RPMI8226 (cell line): ENCODE measurements at regions not wholly inside any gene's neighbourhood (a gene's known extent, or its start where the extent isn't known, plus 50 kb on each side); places are given as distances from the start of the nearest gene placed in this dataset.

ENCODE experiments used
- DNase-seq: peaks from one replicate; pipeline ENCODE4 v3.0.0-alpha.2; 2015

DNA sequence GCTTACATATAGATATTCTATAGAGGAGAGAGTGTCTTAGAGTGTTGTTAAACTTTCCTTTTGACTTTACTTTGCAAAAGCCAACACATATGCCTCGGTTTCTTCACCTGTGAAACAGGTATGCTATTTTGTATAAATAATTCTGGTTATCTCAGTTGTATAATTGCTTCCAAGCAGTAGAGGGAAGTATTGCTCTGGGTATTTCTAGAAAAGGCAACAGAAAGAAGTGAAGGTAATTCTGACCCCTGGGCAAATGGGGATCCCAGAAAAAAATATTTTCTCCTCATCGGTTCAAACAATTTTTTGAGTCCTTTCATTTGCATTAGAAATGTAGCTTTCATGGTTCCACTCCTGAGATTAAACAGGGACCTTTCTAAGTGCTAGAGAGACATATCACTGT, 216.5 kb upstream of the SEMA6D start:
- no peak for DNase-seq

DNA sequence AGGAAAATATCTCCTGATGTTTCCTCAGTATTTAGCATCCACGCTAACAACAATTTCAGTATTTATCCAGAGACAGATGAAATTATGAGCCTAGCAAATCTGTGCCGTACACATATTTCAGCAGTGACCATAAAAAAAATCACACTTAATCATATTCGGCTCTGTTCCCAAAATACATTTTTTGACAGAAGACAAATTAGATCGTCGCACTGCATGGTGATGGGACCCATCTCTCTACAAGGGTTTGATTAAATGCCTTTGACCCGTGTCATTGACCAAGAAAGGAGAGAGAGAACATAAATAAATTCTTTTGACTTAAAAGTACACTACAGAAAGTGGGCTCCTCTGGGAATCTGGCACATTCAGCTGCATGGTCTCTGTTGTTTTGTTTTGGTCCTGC, 215.3 kb upstream of the SEMA6D start:
- DNase-seq = no peak

DNA sequence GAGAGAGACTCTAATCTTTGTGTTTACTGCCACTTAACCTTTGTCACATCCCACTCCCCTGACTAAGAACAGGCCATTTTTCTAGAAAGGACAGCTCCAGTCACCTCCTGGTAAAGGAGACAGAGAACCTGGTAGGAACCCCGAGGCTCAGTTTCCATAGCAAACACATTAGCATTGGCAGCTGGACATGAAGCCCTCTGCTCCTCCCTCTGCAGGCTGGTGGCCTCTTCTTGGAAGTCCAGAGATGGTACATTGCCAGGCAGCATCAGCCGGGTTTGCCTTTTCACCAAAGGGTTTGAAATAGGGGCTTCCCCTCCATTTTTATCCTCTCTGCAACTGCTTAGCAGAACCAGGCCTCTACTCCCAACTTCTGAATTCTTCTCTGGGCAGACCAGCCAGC, 213.4 kb upstream of the SEMA6D start:
- DNase-seq = no peak

DNA sequence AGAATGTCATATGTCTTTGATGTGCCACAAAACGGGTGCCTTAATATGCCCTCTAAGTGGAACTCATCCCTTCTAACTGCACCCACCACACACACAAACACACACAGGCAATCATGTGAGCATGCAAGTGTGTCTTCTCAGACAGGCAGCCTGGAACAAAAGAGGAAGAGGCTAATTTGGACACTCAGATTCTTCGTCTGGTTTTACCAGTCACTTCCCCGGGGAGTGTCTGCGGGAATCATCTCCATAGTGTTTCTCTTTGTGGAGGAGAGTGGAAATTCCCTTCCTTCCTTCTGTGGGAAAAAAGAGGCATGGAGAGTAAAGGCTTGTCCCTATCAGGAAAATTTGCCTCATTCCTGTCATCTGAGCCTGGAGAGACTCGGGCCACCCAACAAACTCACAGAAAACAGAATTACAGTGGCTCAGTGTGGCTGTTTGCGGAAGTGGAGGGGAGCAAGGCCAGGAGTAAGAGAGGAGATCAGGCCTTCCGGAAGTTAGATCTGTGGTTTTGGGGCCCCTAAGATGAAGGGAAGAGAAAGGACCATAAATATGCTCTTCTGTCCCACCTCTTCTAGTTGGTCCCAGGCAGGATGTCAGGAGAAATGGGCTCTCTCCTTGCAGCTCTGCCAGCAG, 212.6 kb upstream of the SEMA6D start:
- DNase-seq = no peak

DNA sequence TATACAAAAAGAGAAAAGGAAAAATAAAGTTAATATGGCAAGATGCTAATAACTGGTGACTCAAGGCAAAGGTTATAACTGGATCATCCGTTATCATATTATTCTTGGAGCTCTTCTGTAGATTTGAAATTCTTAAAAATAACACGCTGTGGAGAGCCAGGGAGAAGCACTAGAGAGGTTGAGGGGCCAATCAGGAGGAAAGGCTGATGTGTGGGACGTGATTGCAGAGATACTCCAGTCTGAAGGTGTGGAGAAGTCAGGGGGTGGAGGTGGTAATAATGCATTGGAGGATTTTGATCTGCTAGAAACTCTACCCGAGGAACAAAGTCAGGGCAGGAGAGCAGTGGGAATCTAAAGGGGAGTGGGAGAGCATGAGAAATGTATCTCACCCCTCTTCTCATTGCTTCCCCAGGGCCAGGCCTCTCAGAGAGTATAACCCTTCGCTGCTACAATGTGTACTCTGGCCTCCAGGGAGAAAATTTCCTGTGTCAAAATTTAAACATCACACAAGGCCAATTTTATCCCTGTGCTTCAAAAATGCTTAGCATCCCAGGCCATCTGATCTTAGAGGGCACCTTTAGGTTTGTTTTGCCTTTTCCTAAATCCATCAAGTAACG, 211.5 kb upstream of the SEMA6D start:
- DNase-seq = no peak

DNA sequence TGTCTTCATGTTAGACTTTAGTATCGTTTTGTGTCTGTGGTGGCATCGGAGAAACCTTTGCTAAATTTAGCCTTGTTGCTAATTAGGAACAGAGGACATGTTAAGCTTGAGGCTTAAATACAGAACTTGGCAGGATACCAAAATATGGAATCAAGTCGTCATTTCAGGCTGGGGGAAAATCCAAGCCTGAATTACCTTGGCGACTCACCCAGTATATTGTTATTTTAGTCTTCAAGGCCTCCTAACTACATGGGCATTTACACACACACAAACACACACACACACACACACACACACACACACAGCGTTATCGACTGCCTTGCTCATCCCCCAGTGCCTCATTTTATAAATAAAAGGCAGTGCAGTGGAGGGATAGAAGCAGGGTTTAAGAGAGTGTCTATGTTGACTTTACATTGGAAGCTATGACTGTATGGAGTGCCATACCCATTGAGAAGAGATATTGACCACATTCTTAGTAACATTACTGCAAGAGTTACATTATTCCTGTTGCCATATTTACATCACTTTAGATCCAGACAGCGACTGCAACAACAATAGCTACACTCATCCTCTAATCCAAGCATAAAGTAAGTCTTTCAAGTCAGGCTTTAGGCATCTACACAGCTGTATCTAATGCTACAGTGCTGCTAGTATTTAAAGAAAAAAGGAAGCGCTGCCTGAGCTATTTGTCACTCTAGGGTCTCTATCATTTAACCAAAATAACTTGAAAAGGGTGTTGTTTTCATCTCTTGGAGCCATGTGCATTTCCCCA, 210.8 kb upstream of the SEMA6D start:
- no peak for DNase-seq

DNA sequence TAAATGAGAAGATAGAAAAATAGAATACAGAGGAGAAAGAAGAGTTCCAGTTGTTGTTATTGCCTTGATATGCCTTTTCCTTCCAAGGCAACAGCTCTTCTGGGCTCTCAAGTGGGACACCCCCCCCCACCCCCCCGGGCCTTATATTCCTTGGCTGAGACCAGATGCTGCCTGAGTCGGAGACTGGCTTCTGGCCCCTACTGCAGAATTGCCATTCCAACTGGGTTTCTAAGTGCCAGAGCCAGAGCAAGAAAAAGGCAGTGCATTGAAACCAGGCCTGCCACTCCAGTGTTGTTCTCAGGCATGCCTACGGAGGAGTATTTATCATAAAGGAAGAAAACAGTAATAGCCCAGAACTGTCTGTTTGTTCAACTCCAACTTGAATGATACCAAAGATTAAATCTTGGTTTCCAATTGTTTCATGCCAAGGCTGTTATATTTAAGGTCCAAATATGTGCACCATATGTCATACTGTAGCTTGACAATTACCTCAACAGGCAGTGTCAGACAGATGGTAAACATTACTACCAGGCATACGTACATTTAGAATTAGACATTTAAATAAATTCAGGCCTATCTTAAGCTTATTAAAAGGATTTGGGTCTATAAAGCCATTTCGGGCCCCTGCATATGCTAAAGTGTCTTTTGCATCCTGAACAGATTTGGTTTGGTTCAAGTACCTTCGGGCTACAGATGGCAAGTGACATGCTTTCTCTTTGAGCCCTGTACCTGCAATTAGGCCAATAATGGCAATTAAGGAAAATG, 209.9 kb upstream of the SEMA6D start:
- no peak for DNase-seq

DNA sequence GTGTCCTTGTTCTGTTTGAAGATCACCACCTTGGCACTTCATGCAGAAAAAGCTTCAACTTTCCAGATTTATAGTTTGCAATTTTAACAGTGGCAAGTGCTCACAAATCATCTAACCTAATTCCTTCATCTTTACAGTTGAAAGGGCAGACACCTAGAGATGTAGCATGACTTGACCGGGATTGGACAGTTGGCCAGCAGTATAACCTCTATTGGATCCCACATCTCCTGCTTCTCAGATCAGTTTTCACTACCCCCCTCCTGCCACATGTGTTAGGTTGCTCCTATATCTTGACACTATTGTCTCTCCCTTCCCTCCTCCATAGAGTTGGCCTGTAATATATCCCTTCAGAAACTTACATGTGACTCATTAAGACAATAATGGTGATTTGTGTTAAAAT, 206.0 kb upstream of the SEMA6D start:
- no peak for DNase-seq

DNA sequence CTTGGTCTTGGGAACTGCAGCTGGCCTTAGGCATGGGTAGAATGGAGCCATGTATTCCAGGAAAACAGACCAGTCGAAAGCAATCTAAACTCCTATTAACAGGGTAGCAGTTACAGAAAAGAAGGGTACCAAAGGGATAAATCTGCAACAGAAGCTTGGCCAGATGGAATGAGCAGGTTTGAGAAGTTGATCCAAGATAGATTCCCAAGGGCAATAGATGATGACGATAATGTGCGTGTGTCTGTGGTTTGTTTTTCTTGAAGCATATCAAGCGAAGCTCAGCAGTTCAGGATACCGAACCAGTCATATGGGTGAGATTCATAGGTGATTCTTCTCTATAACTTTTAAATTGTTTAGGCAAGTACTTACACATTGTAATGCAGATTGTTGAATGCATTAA, 203.8 kb upstream of the SEMA6D start:
- DNase-seq = no peak

DNA sequence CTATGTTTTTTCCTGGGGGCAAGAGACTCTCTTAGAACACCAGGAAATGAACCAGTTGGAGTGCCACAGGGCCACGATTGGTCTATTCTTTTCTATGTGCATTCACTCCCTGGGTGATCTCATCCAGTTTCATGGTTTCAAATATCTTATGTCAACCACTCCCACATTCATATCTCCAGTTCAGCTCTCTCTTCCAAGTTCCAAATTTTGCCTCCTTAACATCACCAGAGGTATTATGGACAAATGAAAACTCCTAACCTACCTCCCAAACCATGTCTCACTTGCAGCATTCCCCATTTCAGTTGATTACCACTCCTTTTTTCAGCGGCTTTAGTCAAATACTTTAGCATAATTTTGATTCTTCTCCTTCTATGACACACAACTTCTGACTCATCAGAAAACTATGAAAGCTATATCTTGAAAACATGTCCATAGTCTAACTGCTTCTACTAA, 203.1 kb upstream of the SEMA6D start:
- no peak for DNase-seq

DNA sequence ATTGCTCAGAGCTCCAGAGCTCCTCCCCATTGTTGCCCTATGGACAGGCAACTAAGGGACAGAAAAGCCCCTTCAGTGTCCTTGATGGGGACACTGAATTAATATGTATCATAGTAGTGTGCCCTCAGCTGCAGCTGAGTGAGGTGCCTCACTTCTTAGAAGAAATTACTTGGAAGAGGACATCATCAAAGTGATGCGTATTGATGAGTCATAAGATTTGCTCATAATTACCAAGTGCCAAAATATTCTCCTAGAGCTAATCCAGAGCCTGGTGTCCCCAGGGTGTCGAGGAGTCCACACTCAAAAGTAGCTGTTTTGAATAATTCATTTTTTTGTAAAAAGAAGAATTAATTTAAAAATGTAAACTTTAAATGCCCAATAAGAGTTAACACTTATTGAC, 200.7 kb upstream of the SEMA6D start:
- DNase-seq = no peak

DNA sequence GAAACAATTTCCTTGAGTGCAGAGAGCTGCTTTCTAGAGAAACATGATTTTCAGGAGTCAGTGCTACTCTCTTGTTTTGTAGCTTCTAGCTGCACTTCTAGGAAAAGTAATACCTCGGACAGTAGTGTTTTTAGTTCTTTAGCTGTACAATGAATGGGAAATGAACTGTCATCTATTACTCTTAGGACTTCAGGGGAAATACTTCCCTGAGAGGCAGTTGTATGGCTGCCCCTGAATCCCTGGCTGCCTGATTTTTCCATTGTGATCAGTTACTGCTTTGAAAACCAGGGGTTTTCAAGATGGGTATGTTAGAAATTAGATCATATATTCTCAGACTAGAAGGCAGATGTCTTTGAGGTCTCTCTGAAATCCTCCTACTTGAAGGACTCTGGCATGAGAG, 200.3 kb upstream of the SEMA6D start:
- no peak for DNase-seq

DNA sequence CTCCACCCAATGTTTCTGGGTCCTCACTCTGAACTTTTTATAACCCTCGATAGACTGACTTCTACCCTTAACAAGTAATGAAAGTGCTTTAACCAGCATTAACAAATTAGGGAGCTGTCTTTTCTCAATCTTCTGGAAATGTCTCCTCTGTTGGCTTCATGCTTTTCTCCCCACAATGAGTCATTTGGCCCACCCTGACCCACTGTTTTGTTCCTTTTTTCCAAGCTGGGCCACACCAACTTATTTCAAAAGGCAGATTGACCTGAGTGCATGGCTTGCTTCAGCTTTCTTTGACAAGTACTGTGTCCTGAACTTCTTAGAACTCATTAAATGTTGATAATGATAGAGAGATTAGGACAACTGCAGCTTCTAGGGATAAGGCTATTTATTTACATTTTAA, 199.6 kb upstream of the SEMA6D start:
- no peak for DNase-seq

DNA sequence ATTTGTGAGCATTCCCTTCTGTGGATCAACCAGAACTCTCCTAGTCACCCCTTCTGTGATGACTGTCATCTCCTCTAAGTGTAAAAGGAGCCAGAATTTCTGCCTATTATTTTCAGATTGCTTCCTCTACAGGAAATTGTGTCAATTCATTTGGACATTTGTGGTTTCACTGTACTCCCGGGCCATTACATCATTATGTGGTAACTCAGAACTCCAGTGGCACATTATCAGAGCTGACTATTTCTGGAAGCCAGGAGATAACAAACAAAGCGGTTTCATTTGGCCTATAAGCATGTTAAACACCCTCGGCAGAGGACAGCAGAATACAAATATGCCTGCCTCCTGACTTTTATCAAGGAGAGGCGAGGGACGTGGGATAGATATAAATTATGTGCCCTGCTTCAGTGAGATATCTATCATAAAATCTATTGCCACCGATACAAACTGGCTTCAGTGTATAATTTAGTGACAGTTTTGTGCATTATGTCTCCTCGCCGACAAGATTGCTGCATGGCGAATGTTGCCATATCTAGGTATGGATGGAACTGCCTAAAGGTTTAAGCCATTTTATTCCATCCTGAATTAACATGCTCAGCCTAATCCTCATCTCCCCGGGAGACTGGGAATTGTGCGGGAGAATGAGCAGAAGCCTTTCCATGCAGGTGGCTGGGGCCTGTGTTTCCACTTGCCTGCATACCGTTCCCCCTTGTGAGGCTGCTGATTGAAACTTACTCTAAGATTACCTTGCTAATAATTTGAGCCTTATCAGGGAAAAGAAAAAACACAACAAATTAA, 193.4 kb upstream of the SEMA6D start:
- no peak for DNase-seq

DNA sequence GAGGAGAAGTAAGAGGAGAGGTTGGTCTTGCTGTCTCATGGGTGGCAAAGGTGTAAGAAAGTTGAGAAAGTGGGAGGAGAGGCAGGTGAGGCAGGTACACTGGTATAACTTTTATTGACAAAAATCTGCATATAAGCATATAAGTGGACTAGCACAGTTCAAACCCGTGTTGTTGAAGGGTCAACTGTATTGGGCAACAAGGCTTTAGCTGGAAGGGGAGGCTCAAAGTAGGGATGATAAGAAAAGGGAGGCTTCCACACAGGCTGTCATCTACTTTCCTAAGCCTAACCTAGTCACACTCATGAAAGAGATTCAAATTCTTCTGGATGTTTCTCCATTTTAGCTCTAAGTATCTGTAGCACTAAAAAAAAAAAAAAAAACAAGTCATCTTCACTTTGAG, 188.1 kb upstream of the SEMA6D start:
- DNase-seq = no peak

DNA sequence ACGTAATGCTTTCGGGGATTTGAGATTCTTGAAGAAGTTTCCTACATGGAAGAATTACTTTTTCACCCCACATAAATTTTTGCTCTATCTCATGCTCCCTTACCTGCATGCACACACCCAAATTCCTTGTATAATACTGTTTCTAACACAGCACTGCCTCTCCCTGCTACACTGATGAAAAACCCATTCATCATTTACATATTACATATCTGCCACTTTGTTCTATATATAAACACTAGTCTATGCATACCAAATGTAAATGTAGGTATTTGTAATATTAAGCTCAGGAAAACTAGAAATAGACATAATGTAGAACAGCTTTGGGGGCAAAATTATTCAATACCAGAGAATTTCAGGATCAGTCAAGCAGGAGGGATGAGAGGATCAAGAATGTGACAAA, 182.6 kb upstream of the SEMA6D start:
- no peak for DNase-seq

DNA sequence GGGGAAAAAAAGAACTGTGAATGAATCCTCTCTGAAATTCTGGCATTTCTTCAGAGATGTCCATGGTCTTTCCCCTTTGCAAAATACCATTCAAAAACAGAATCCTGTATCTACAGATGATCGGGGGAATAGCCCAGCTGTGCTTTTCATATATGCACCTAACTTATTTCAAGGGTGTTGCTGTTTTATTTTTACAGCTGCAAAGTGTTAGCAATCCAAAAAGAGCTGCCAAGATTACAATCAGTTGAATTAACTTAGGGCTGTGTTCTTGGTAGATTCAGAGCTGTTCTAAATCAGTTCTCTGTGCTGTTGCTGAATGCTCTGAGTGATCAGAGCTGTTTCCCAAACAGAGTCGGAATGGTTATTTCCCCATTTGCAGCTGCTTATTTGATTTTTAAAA, 175.7 kb upstream of the SEMA6D start:
- no peak for DNase-seq

DNA sequence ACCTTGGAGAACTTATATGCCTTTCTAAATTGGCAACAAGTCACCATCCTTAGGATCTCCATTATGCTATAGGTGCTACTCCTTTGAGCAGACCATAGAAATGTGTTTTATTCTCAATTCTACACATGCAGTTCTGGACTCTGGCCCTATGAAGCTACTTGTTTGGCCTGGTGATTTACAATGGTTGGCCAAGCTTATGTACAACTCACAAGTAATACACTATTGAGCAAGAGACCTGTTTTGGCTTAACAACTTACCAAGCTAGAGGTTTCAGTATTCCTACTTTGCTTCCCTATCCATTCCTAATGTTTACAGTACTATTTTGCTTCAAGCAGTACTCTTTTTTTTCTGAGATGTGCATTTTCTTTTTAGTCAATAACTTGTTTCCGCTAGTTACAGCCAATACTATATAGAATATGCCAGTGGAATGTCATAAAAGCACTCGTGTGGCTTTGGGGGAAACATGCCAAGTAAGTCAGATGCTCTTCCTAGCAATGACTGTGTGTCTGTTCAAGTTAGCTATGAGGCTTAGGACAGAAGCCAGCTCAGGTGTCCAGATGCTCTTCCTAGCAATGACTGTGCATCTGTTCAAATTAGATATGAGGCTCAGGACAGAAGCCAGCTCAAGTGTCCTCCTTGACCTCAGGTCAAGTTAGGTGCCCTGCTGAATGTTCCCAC, 174.9 kb upstream of the SEMA6D start:
- no peak for DNase-seq

DNA sequence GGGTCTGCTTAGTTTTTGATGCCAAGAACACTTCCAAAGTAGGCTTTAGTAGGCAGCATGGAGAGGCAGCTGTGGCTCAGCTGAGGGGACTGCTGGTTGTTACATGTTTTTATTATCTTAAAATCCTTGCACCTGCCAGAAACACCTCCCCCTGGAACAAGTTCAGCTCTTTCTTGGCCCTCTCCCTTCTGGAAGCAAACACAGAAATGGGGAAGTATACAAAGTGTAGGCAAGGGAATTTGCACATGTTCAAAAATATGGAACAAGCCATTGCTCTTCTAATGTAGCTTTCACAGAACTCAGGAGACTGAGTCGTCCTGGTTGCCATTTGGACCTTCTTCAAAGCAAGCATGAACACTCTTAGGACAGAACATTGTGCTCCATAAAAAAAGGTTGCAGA, 169.1 kb upstream of the SEMA6D start:
- DNase-seq = no peak

DNA sequence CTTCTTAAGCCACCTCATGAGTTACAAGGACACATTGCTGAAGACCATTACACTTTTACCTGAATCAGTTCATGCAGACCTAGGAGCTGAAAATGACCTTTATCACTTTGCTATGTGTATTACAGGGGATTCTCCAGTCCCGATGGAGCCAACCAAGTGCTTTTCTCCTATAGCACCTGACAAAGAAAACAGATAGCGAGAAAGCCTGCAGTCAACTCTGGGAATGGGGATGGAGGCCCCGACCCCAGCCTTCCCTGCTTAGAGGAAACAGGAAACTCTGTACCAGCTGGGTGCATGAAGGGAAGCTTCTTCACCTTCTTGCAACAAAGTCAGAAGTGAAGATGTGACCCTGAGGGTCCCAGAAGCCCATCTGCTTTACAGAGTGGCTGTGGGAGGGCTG, 168.3 kb upstream of the SEMA6D start:
- no peak for DNase-seq

DNA sequence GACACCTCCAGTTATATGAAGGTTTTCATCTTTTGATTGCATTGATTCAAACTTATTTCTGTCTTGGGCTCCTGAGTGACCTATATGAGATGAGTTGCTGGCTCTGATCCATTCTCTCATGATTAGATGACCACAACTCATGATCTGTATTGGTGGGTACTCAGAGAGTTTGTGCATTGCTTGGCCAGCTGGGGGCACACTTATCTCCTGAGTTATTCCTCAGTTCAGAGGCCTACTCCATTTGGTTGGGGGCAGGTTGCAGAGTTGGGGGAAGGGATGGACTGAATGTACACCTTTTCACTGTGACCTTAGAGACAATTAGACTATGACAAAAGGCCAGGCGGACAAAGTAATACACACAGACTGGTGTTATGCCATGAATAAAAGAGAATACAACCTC, 166.2 kb upstream of the SEMA6D start:
- no peak for DNase-seq

DNA sequence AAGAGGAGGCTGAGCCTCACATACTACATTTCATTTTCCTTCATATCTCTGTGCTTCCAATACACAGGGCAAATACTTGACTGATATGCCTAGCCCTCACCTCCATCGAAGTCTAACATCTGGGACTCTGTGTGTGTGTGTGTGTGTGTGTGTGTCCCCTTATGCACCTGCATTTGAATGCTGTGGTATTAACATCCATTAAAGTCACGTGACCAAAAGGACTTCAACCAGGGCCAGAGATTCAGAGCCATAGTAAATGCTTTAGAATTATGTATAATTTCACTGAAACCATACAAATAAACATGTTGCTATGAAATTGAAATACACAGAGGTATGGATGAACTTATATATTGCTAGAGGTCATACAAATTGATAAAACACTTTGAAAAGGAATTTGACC, 165.8 kb upstream of the SEMA6D start:
- DNase-seq = no peak
